Choroid plexus epithelial cell (primary cell): ENCODE measurements at regions not wholly inside any gene's neighbourhood (a gene's known extent, or its start where the extent isn't known, plus 50 kb on each side); places are given as distances from the start of the nearest gene placed in this dataset.

Experiments
- DNase-seq: peaks from one replicate; pipeline ENCODE4 v3.0.0-alpha.2; 2010; ENCODE audit warnings: low read depth
- H3K4me3 ChIP-seq: 2 replicates; pipeline ENCODE4 v1.5.1; 2011; ENCODE audit warnings: low read depth, mild to moderate bottlenecking, control low read depth, low read length, moderate library complexity
- TF ChIP-seq, protein P1 (sequence below): conservative IDR thresholded peaks from 2 replicates; pipeline ENCODE4 v1.5.1; 2011; ENCODE audit warnings: low read depth, mild to moderate bottlenecking, control low read depth, inconsistent platforms, low read length, moderate library complexity

DNA sequence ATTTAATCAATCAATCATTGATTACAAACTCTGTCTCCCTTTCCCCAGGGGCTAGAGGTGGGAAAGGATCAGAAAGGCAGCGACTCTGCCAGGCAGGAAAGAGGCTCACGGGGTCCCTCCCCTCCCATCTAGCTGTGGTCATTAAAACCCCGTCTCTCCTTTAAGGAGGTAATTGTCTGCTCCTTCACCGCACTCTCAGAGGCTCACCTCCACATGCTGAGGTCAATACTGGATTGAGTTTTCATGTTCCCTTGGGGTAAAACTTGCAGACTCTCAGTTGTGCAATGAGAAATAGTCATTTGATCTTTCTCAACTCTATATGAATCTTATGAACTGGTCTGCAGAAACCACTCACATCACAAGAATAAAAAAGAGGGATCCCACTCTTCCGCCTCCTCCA is 368.8 kb downstream of the ADRA2A start:
- no peak overlapping the region for H3K4me3 ChIP-seq
- TF ChIP-seq, protein P1, sequence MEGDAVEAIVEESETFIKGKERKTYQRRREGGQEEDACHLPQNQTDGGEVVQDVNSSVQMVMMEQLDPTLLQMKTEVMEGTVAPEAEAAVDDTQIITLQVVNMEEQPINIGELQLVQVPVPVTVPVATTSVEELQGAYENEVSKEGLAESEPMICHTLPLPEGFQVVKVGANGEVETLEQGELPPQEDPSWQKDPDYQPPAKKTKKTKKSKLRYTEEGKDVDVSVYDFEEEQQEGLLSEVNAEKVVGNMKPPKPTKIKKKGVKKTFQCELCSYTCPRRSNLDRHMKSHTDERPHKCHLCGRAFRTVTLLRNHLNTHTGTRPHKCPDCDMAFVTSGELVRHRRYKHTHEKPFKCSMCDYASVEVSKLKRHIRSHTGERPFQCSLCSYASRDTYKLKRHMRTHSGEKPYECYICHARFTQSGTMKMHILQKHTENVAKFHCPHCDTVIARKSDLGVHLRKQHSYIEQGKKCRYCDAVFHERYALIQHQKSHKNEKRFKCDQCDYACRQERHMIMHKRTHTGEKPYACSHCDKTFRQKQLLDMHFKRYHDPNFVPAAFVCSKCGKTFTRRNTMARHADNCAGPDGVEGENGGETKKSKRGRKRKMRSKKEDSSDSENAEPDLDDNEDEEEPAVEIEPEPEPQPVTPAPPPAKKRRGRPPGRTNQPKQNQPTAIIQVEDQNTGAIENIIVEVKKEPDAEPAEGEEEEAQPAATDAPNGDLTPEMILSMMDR = no peak
- no peak for DNase-seq

DNA sequence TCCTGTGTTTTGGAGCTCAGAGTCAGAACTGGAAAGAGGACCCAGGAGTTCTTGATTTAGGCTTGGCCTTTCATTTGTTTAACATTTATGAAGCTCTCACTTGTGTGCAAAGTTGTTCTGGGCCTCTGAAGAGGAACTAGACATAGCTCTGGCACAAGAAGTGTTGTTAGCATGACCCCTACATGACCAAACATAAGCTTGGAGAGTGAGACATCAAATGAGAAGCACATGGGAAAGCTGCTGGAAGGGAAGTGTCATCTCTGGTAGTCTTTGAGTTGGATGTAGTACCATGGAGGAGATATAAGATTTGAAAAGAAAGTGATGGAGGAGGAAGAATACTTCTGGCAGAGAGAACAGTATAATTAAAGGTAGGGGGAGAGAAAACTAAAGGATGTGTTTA is 370.1 kb downstream of the ADRA2A start:
- TF ChIP-seq, protein P1 = no peak
- DNase-seq = no peak
- H3K4me3 ChIP-seq = no peak overlapping the region

DNA sequence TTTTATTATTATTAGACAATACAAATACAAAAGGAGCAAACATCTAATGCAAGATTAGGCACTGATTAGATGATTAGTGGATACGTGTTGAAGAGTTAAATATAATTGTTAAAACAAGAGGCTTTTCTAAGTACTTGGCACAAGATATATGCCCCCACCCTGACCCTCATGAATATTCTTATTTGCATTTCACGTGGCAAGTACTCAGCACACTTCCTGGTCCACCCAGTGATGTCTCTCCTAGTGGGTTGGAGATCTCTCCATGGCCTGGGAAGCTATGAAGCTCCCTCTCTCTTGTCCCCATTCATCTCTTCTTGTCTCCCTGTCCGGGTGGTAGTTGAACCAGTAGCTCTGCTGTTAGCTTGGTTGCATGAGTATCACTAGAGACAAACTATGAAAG is 375.3 kb downstream of the ADRA2A start:
- TF ChIP-seq, protein P1 = no peak
- H3K4me3 ChIP-seq = no peak overlapping the region
- no peak for DNase-seq

DNA sequence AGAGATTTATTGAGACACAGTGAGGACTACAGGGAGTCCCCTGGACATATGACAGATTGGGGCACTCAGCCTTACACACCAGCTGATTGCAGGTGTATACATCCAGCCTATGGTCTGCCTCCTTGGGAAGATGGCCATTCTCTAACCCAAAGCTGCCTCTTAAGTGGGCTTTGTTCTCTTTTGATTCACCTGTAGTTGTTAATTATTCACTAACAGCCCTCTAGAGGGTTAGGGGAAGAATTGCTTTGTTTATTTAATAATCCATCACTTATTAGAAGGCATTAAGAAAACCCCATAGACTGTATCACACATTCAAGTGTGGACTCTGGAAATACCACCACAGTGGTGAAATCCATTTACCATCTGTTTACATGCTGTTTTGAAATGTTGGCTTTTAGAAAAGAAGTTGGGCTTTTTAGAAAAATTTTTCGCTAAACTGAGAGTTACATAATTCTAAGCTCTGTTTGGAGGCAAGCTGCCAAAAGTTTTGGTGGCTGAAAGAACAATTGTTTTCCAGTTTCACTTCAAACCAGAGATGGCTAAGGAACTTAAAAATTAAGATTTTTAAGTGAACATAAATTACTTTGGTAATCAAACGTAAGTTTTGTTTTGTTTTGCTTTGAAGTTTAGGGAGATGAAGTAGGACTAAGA is 379.1 kb downstream of the ADRA2A start:
- no peak overlapping the region for H3K4me3 ChIP-seq
- no peak for DNase-seq
- TF ChIP-seq, protein P1 = no peak

DNA sequence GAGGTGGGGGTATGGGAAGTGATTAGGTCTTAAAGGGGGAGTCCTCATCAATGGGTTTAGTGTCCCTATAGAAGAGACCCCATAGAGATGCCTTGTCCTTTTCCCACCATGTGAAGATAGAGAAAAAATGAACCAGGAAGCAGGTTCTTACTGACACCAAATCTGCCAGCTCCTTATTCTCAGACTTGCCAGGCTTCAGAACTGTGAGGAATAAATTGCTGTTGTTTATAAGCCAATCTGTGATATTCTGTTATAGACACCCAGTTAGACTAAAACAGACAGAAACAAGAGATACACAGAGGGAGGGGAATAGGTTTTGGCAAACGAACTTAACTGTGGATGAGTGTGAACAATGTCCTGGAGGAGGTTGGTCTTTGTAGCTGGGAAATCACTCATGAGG is 381.4 kb downstream of the ADRA2A start:
- DNase-seq = no peak
- TF ChIP-seq, protein P1 = no peak

DNA sequence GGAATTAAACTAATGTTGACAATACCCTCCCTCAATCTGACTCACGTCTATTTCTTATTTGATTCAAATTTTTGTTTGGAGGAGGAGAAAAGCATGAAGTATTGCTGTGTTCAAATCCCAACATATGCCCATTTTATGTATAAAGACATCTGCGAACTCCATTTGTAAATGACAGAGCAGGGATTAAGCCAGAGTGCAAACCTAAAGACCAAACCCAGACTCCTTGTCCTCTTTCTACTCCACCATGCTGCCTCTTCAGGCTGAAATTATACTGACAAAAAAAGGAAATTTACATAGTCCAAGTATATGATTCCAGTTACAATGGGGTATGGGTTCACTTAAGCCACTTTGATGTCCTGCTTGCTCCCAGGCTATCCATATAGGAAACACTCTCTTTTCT is 383.1 kb downstream of the ADRA2A start:
- H3K4me3 ChIP-seq = no peak overlapping the region
- TF ChIP-seq, protein P1 = no peak
- no peak for DNase-seq

More for the DNA sequence above, 381.4 kb downstream of the ADRA2A start:
- H3K4me3 ChIP-seq = no peak overlapping the region

DNA sequence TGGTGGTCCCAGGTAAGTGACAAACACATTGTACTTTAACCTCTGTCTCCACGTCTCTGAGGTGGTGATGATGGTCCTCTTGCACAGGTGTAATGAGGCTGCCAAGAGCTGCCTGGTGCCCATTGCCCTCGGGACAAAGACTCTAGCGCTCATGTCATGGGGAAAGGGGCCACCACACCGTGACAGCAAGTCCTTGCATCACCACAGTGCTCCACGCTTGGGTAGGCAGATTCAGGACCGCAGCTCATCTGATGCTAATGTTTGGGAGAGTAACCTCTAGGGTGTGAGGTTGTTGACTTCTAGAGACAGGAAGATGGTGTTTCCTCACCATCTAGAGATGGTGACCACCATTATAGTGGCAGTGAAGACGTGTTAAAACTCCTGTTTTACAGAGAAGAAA is 395.6 kb downstream of the ADRA2A start:
- H3K4me3 ChIP-seq = no peak overlapping the region
- TF ChIP-seq, protein P1 = no peak
- DNase-seq = no peak
